Adrenal gland (tissue), 9 donors: ENCODE measurements at regions not wholly inside any gene's neighbourhood (a gene's known extent, or its start where the extent isn't known, plus 50 kb on each side); places are given as distances from the start of the nearest gene placed in this dataset.

ENCODE experiments used
- DNase-seq, 7 donors: peaks; one replicate each; pipeline ENCODE4 v3.0.0-alpha.2; 2019 to 2020
- H3K27ac ChIP-seq, 5 donors: fragments of 200-600 bp; sonication (generic) in 4 of 5; 1 replicate in 3 of 5; 2 replicates in 2 of 5; pipeline versions ENCODE4 v1.5.1 to v1.8.0; 2016 to 2020; ENCODE audit warnings: mild to moderate bottlenecking in 1 of 5
- H3K27me3 ChIP-seq: fragments of 200-600 bp; 2 replicates; pipeline ENCODE4 v1.8.0; 2021
- H3K36me3 ChIP-seq, 2 donors: fragments of 200-600 bp; replicated peaks in 1 of 2; 1 replicate in 1 of 2; 2 replicates in 1 of 2; pipeline versions ENCODE4 v1.5.1 to v1.8.0; 2018 to 2022
- H3K4me1 ChIP-seq, 2 donors: fragments of 200-600 bp; replicated peaks in 1 of 2; 1 replicate in 1 of 2; 2 replicates in 1 of 2; pipeline versions ENCODE4 v1.5.1 to v1.8.0; 2018 to 2021
- H3K4me3 ChIP-seq, 4 donors: fragments of 200-600 bp; sonication (generic) in 3 of 4; one replicate each; pipeline ENCODE4 v1.5.1; 2016 to 2018
- H3K9me3 ChIP-seq, 3 donors: fragments of 200-600 bp; sonication (generic) in 1 of 3; replicated peaks in 1 of 3; 1 replicate in 2 of 3; 2 replicates in 1 of 3; pipeline versions ENCODE4 v1.5.1 to v1.8.0; 2016 to 2021
- CTCF ChIP-seq, 6 experiments: fragments of 450-650 bp in 4 of 6; fragments of 200-600 bp in 2 of 6; sonication (generic) in 1 of 6; IDR thresholded peaks; 1 replicate in 5 of 6; 2 replicates in 1 of 6; pipeline versions ENCODE4 v1.5.1 to v1.8.0; 2016 to 2021; ENCODE audit warnings: antibody characterized with exemption in 6 of 6, mild to moderate bottlenecking in 2 of 6, moderate library complexity in 1 of 6
- POLR2A ChIP-seq, 2 donors: fragments of 450-650 bp; IDR thresholded peaks; one replicate each; pipeline ENCODE4 v1.6.1; 2017; ENCODE audit warnings: antibody characterized with exemption in 2 of 2, mild to moderate bottlenecking in 2 of 2, moderate library complexity in 1 of 2
- WGBS, 4 donors: extraction: QIAGEN DNeasy Blood & Tissue Kit in 2 of 4; methylation state at CpG; one replicate each; pipeline versions ENCODE4 v1.1.5 to v1.1.7; 2013 to 2017; 5-methylcytosine and 5-hydroxymethylcytosine counted together
- intact Hi-C, 2 donors: fragments of 100-400 bp; cut with DNase I; formaldehyde crosslinking; loops; one replicate each; pipeline versions ENCODE4 v1.14.1 to v1.15.0; 2022 to 2023
- donor health status: healthy with polysubstance abuse.
- donor health status: Bipolar disorder and iron deficiency.
- donor health status: DM: yes; HTN: yes; CAD: no.
- donor health status: DM: no; HTN: no; CAD: no.
- donor health status: DM: no; HTN: no; CAD: no.

DNA sequence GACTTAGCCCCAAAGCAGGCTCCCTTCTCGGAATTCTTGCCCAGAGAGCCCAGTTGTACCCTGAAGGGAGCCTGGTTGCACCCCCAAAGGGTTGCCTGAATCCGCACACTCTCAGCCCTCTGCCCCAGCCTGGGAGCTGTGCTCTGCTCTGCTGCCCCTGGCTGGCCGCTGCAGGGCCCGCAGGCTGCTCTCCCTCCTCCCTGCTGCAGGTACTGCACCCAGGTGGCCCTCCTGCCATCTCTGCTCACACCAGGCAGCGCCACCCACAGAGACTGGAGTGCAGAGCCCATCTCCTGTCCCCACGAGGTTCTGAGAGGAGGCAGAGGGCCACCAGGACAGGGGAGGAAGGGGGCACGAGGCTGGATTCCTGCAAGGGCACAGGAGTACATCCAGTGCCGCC is 134.2 kb upstream of the NSMCE3 start:
- WGBS, 4 donors: 30 to 64% (median 43%) methylated on average over 1 to 8 of the region's 8 CpGs
- H3K36me3 ChIP-seq: no peaks in the 10 kb centered on the region
- no peak for TF ChIP-seq POLR2A (IDR thresholded peaks at IDR 0.05)
- TF ChIP-seq CTCF (IDR thresholded peaks at IDR 0.05): no peak
- H3K4me1 ChIP-seq: no peaks in the 10 kb centered on the region
- H3K27me3 ChIP-seq: no peaks in the 10 kb centered on the region
- H3K9me3 ChIP-seq: no peaks in the 10 kb centered on the region
- H3K4me3 ChIP-seq: no peak overlapping the region
- DNase-seq: no peak
- H3K27ac ChIP-seq: no peak overlapping the region
- intact Hi-C loops: no loop called here

DNA sequence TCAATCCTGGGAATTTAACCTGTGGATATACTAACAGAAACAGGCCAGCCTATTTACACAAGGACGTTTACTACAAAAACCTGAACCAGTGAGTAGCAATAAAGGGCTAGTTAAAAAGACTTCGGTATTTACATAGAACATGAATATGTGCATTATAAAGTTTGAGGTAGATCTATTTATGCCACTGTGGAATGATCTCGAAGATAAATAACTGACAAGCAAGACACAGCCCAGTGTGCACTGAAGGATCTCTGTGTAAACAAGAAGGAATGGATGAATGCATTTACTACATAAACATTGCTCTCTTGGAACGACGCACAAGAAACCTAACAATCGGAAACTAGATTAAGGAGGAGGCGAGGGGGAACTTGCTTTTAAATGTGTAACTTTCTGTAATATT is 132.0 kb upstream of the NSMCE3 start:
- Histone ChIP-seq H3K4me3 (no peak overlapping the region), H3K27me3 (no peaks in the 10 kb centered on the region), H3K36me3 (no peaks in the 10 kb centered on the region), H3K9me3 (no peaks in the 10 kb centered on the region), H3K27ac (no peak overlapping the region), H3K4me1 (no peaks in the 10 kb centered on the region)
- TF ChIP-seq POLR2A (IDR thresholded peaks at IDR 0.05) (no peak), CTCF (IDR thresholded peaks at IDR 0.05) (no peak)
- intact Hi-C loops: no loop called here
- no peak for DNase-seq
- WGBS, 4 donors: 48 to 54% (median 51%) methylated on average over 7 of the region's 7 CpGs

GRCh38 chr15:29400701-29401100 is 131.1 kb upstream of the NSMCE3 start:
- no peak for DNase-seq
- intact Hi-C loops: no loop called here
- TF ChIP-seq CTCF (IDR thresholded peaks at IDR 0.05) (no peak), POLR2A (IDR thresholded peaks at IDR 0.05) (no peak)
- H3K9me3 ChIP-seq: no peaks in the 10 kb centered on the region
- 68 to 78% (median 75%) methylated on average over 6 to 8 of the region's 8 CpGs for WGBS, 4 donors
- H3K27ac ChIP-seq: no peak overlapping the region
- H3K27me3 ChIP-seq: no peaks in the 10 kb centered on the region
- no peaks in the 10 kb centered on the region for H3K36me3 ChIP-seq
- no peaks in the 10 kb centered on the region for H3K4me1 ChIP-seq
- no peak overlapping the region for H3K4me3 ChIP-seq

DNA sequence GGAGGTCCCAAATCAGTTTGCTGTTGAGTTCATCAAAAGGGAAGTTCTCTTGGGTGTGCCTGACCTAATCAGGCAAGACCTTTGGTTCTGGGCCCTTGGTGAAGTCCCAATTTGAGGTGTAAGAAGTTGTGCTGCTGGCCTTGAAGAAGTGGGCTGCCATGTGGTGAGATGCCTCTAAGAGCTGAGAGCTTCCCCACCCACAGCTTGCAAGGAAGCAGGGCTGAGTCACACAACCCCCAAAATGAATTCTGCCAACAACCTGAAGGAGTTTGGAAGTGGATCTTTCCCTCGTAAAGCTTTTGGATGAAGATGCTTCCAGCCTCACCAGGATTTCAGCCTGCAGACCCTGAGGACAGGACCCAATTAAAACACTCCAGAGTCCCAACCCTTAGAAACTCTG is 129.3 kb upstream of the NSMCE3 start:
- no peak for DNase-seq
- Histone ChIP-seq H3K27ac (no peak overlapping the region), H3K4me1 (no peaks in the 10 kb centered on the region), H3K27me3 (no peaks in the 10 kb centered on the region), H3K36me3 (no peaks in the 10 kb centered on the region), H3K4me3 (no peak overlapping the region), H3K9me3 (no peaks in the 10 kb centered on the region)
- intact Hi-C loops: no loop called here
- WGBS, 4 donors: 56 to 91% (median 80%) methylated on average over 1 of the region's 1 CpG
- TF ChIP-seq CTCF (IDR thresholded peaks at IDR 0.05) (no peak), POLR2A (IDR thresholded peaks at IDR 0.05) (no peak)
